MM.1S (cell line): ENCODE measurements at regions not wholly inside any gene's neighbourhood (a gene's known extent, or its start where the extent isn't known, plus 50 kb on each side); places are given as distances from the start of the nearest gene placed in this dataset.

Experiments used
- DNase-seq: peaks from one replicate; pipeline ENCODE4 v3.0.0-alpha.2; 2015
- H2AFZ ChIP-seq: fragments of 300-600 bp; sonication (generic); 2 replicates; pipeline ENCODE4 v1.6.0; 2016; ENCODE audit warnings: antibody characterized with exemption, low read length
- H3F3A ChIP-seq: fragments of 300-600 bp; sonication (generic); 2 replicates; pipeline ENCODE4 v1.6.1; 2016; ENCODE audit warnings: mild to moderate bottlenecking, antibody characterized with exemption, low read length, moderate library complexity, mixed read lengths; ENCODE audit not compliant: insufficient read depth
- H3K27ac ChIP-seq: fragments of 300-600 bp; sonication (generic); 2 replicates; pipeline ENCODE4 v1.5.1; 2016; ENCODE audit warnings: mild to moderate bottlenecking, low read length
- H3K27me3 ChIP-seq: fragments of 300-600 bp; sonication (generic); replicated peaks from 2 replicates; pipeline ENCODE4 v1.6.0; 2016; ENCODE audit warnings: low read length; ENCODE audit not compliant: insufficient read depth
- H3K36me3 ChIP-seq: fragments of 300-600 bp; sonication (generic); replicated peaks from 2 replicates; pipeline ENCODE4 v1.6.1; 2016; ENCODE audit warnings: mild to moderate bottlenecking, low read length, mixed read lengths; ENCODE audit not compliant: insufficient read depth
- H3K4me1 ChIP-seq: fragments of 300-600 bp; sonication (generic); 2 replicates; pipeline ENCODE4 v1.6.1; 2016; ENCODE audit warnings: low read length, mixed read lengths
- H3K4me2 ChIP-seq: fragments of 300-600 bp; sonication (generic); 2 replicates; pipeline ENCODE4 v1.6.0; 2016; ENCODE audit warnings: low read depth, low read length
- H3K4me3 ChIP-seq: fragments of 300-600 bp; sonication (generic); 2 replicates; pipeline ENCODE4 v1.5.1; 2016; ENCODE audit warnings: low read length, mixed read lengths
- H3K79me2 ChIP-seq: fragments of 300-600 bp; sonication (generic); 2 replicates; pipeline ENCODE4 v1.6.1; 2016; ENCODE audit warnings: mixed run types, low read length, mixed read lengths
- H3K9ac ChIP-seq: fragments of 300-600 bp; sonication (generic); 2 replicates; pipeline ENCODE4 v1.6.1; 2016; ENCODE audit warnings: low read length, mixed read lengths
- H3K9me2 ChIP-seq: fragments of 300-600 bp; sonication (generic); replicated peaks from 2 replicates; pipeline ENCODE4 v1.6.1; 2016; ENCODE audit warnings: mild to moderate bottlenecking, low read length, mixed read lengths; ENCODE audit not compliant: insufficient read depth
- H3K9me3 ChIP-seq: fragments of 300-600 bp; sonication (generic); replicated peaks from 2 replicates; pipeline ENCODE4 v1.6.1; 2016; ENCODE audit warnings: mild to moderate bottlenecking, low read length, mixed read lengths; ENCODE audit not compliant: insufficient read depth
- H4K20me1 ChIP-seq: fragments of 300-600 bp; sonication (generic); 2 replicates; pipeline ENCODE4 v1.6.1; 2016; ENCODE audit warnings: mild to moderate bottlenecking, low read length, moderate library complexity, mixed read lengths; ENCODE audit not compliant: insufficient read depth
- EZH2 ChIP-seq: fragments of 300-600 bp; sonication (generic); optimal IDR thresholded peaks from 2 replicates; pipeline ENCODE3; 2017; ENCODE audit warnings: low read depth, mild to moderate bottlenecking, antibody characterized with exemption, low read length, mixed read lengths
- EZH2phosphoT487 ChIP-seq: fragments of 300-600 bp; sonication (generic); IDR thresholded peaks from 2 replicates; pipeline ENCODE4 v1.6.1; 2018; ENCODE audit warnings: antibody characterized with exemption, low read length
- TF ChIP-seq, protein P1 (sequence below): fragments of 300-600 bp; sonication (generic); IDR thresholded peaks from 2 replicates; pipeline ENCODE4 v1.5.1; 2016; ENCODE audit warnings: antibody characterized with exemption, low read length, mixed read lengths

- Histone ChIP-seq H3K9me3 (no peaks in the 10 kb centered on the region), H3K9ac (no peak overlapping the region), H3K9me2 (no peaks in the 10 kb centered on the region), H3K4me2 (no peak overlapping the region), H3F3A (no peaks in the 10 kb centered on the region), H3K4me3 (no peak overlapping the region), H3K36me3 (no peaks in the 10 kb centered on the region), H3K4me1 (no peaks in the 10 kb centered on the region), H3K27me3 (peaks cover 39% of the 10 kb centered on the region; the same call in 1 of the 2 replicates), H4K20me1 (no peaks in the 10 kb centered on the region), H2AFZ (no peak overlapping the region), H3K79me2 (no peaks in the 10 kb centered on the region), H3K27ac (no peak overlapping the region)
- TF ChIP-seq EZH2 (no peak), EZH2phosphoT487 (no peak)
- TF ChIP-seq, protein P1, sequence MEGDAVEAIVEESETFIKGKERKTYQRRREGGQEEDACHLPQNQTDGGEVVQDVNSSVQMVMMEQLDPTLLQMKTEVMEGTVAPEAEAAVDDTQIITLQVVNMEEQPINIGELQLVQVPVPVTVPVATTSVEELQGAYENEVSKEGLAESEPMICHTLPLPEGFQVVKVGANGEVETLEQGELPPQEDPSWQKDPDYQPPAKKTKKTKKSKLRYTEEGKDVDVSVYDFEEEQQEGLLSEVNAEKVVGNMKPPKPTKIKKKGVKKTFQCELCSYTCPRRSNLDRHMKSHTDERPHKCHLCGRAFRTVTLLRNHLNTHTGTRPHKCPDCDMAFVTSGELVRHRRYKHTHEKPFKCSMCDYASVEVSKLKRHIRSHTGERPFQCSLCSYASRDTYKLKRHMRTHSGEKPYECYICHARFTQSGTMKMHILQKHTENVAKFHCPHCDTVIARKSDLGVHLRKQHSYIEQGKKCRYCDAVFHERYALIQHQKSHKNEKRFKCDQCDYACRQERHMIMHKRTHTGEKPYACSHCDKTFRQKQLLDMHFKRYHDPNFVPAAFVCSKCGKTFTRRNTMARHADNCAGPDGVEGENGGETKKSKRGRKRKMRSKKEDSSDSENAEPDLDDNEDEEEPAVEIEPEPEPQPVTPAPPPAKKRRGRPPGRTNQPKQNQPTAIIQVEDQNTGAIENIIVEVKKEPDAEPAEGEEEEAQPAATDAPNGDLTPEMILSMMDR, result no peak
- no peak for DNase-seq
Measured at GRCh38 chr7:155931396-155932085, 119.3 kb upstream of the SHH start.

DNA sequence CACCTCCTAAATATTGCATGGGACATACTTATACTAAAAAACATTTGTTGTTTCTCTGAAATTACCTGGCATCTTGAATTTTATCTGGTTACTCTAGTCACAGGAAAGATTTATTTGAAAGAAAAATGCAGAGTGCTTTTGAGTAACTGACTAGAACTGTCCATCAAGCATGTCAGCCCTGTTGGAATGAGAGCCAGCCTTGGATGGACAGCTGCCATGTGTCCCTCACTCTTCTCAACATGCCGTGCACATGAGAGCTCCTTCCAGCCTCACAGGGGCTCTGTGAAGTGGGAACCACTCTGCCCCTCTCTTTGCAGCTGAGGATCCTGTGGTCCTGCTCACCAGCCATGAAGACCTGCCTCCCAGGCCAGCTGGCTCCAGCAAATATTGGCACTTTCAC is 118.3 kb upstream of the SHH start:
- Histone ChIP-seq H3K79me2 (no peaks in the 10 kb centered on the region), H3K9ac (no peak overlapping the region), H3K4me2 (no peak overlapping the region), H2AFZ (no peak overlapping the region), H3K27ac (no peak overlapping the region), H3K9me3 (no peaks in the 10 kb centered on the region), H4K20me1 (no peaks in the 10 kb centered on the region), H3F3A (no peaks in the 10 kb centered on the region), H3K4me3 (no peak overlapping the region), H3K27me3 (peaks cover 43% of the 10 kb centered on the region), H3K9me2 (no peaks in the 10 kb centered on the region), H3K36me3 (no peaks in the 10 kb centered on the region), H3K4me1 (no peaks in the 10 kb centered on the region)
- no peak for TF ChIP-seq EZH2phosphoT487
- no peak for TF ChIP-seq EZH2
- TF ChIP-seq, protein P1, result no peak
- no peak for DNase-seq

GRCh38 chr7:155930061-155930460 is 117.8 kb upstream of the SHH start:
- H3K9ac ChIP-seq, result no peak overlapping the region
- TF ChIP-seq EZH2phosphoT487, result no peak
- TF ChIP-seq EZH2, result no peak
- TF ChIP-seq, protein P1, result no peak

More at GRCh38 chr7:155930061-155930460, 117.8 kb upstream of the SHH start:
- no peaks in the 10 kb centered on the region for H3K4me1 ChIP-seq
- no peak overlapping the region for H3K4me2 ChIP-seq
- peaks cover 48% of the 10 kb centered on the region for H3K27me3 ChIP-seq
- no peak overlapping the region for H3K27ac ChIP-seq
- H3K79me2 ChIP-seq, result no peaks in the 10 kb centered on the region
- no peaks in the 10 kb centered on the region for H3K9me3 ChIP-seq
- DNase-seq, result no peak
- H2AFZ ChIP-seq, result no peak overlapping the region
- H3F3A ChIP-seq, result no peaks in the 10 kb centered on the region
- no peaks in the 10 kb centered on the region for H4K20me1 ChIP-seq
- no peaks in the 10 kb centered on the region for H3K36me3 ChIP-seq
- H3K4me3 ChIP-seq, result no peak overlapping the region
- H3K9me2 ChIP-seq, result no peaks in the 10 kb centered on the region
